GM23248 (cell line): ENCODE measurements at regions not wholly inside any gene's neighbourhood (a gene's known extent, or its start where the extent isn't known, plus 50 kb on each side); places are given as distances from the start of the nearest gene placed in this dataset.

Experiments used
- DNase-seq: peaks from one replicate; pipeline ENCODE4 v3.0.0-alpha.2; 2015
- H2AFZ ChIP-seq: fragments of 200-600 bp; sonication (generic); 2 replicates; pipeline ENCODE4 v1.6.1; 2016; ENCODE audit warnings: antibody characterized with exemption
- H3F3A ChIP-seq: fragments of 200-600 bp; sonication (generic); 2 replicates; pipeline ENCODE4 v1.6.1; 2016; ENCODE audit warnings: mild to moderate bottlenecking, antibody characterized with exemption, mixed run types; ENCODE audit not compliant: insufficient read depth
- H3K27ac ChIP-seq: fragments of 200-600 bp; sonication (generic); 2 replicates; pipeline ENCODE4 v1.5.1; 2016; ENCODE audit warnings: mild to moderate bottlenecking
- H3K27me3 ChIP-seq: fragments of 200-600 bp; sonication (generic); replicated peaks from 2 replicates; pipeline ENCODE4 v1.6.1; 2016; ENCODE audit warnings: mild to moderate bottlenecking; ENCODE audit not compliant: insufficient read depth
- H3K36me3 ChIP-seq: fragments of 200-600 bp; sonication (generic); 2 replicates; pipeline ENCODE4 v1.6.1; 2016; ENCODE audit warnings: low read depth, mild to moderate bottlenecking
- H3K4me1 ChIP-seq: fragments of 200-600 bp; sonication (generic); 2 replicates; pipeline ENCODE4 v1.6.1; 2016; ENCODE audit warnings: mild to moderate bottlenecking; ENCODE audit not compliant: insufficient read depth
- H3K4me2 ChIP-seq: fragments of 200-600 bp; sonication (generic); one replicate; pipeline ENCODE4 v1.6.1; 2016; ENCODE audit warnings: mild to moderate bottlenecking; ENCODE audit not compliant: unreplicated experiment
- H3K4me3 ChIP-seq: fragments of 200-600 bp; sonication (generic); 2 replicates; pipeline ENCODE4 v1.5.1; 2016; ENCODE audit warnings: mild to moderate bottlenecking
- H3K79me2 ChIP-seq: fragments of 200-600 bp; sonication (generic); 2 replicates; pipeline ENCODE4 v1.6.1; 2016; ENCODE audit warnings: mild to moderate bottlenecking; ENCODE audit not compliant: insufficient read depth
- H3K9ac ChIP-seq: fragments of 200-600 bp; sonication (generic); 2 replicates; pipeline ENCODE4 v1.6.1; 2016; ENCODE audit warnings: mild to moderate bottlenecking
- H3K9me2 ChIP-seq: fragments of 200-600 bp; sonication (generic); 2 replicates; pipeline ENCODE4 v1.6.1; 2016; ENCODE audit warnings: mixed run types, mild to moderate bottlenecking, moderate library complexity; ENCODE audit not compliant: insufficient read depth
- H3K9me3 ChIP-seq: fragments of 200-600 bp; sonication (generic); one replicate; pipeline ENCODE4 v1.6.1; 2017; ENCODE audit warnings: low read depth
- H4K20me1 ChIP-seq: fragments of 200-600 bp; sonication (generic); 2 replicates; pipeline ENCODE4 v1.6.0; 2016; ENCODE audit not compliant: insufficient read depth
- EZH2 ChIP-seq: fragments of 200-600 bp; sonication (generic); IDR thresholded peaks from 2 replicates; pipeline ENCODE4 v1.6.1; 2018; ENCODE audit warnings: antibody characterized with exemption, mild to moderate bottlenecking; ENCODE audit not compliant: insufficient read depth, poor library complexity, severe bottlenecking
- EZH2phosphoT487 ChIP-seq: fragments of 200-600 bp; sonication (generic); IDR thresholded peaks from 2 replicates; pipeline ENCODE4 v1.6.1; 2018; ENCODE audit warnings: antibody characterized with exemption, moderate library complexity, mild to moderate bottlenecking, low read depth; ENCODE audit not compliant: insufficient read depth
- WGBS, 2 experiments: methylation state at CpG; one replicate each; pipeline ENCODE4 v1.1.6; 2015 to 2017; ENCODE audit warnings: low lambda C conversion rate in 2 of 2, low coverage in 1 of 2; ENCODE audit errors: missing lambda C conversion rate in 2 of 2; 5-methylcytosine and 5-hydroxymethylcytosine counted together
- in situ Hi-C: fragments of 300-500 bp; cut with MboI; formaldehyde crosslinking; loops from 2 replicates; pipeline ENCODE4 v1.15.0; 2020

DNA sequence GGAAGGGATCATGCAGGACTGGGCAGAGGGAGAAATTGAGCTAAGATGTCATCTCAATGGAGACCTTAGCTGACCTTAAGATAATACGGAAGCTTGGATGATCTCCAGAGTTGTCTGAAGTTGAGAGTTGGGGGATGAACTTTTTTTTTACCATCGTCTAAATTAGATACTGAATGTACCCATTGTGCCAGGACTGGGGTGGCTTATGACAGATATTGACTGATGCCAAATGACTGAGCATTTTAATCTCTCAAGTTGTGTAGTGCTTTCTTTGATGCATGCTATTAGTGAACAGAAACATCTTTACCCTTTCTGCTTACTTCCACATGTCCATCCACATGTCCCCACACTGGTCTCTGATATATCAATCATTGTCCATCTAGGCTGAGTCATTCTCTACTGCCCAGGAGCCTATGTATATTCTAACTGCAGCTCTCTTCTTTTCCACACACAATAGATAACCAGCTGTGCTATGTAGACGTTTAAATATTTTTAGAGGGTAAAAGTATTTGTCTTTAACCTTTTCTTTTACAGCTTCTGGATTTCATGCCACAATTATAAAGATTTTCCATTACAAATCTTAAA is 60.2 kb upstream of the ZKSCAN2 start:
- H3K4me1 ChIP-seq, result no peaks in the 10 kb centered on the region
- in situ Hi-C loops, result no loop called here
- H3K27me3 ChIP-seq, result no peaks in the 10 kb centered on the region
- no peaks in the 10 kb centered on the region for H3K9me2 ChIP-seq
- H4K20me1 ChIP-seq, result no peaks in the 10 kb centered on the region
- H3K9me3 ChIP-seq, result no peaks in the 10 kb centered on the region
- no peak overlapping the region for H2AFZ ChIP-seq
- no peaks in the 10 kb centered on the region for H3K79me2 ChIP-seq
- H3K27ac ChIP-seq, result no peak overlapping the region
- H3K4me3 ChIP-seq, result no peak overlapping the region
- no peak overlapping the region for H3K9ac ChIP-seq
- H3K4me2 ChIP-seq, result no peak overlapping the region
- no peak for TF ChIP-seq EZH2
- TF ChIP-seq EZH2phosphoT487, result no peak
- DNase-seq, result no peak
- H3F3A ChIP-seq, result no peaks in the 10 kb centered on the region
- no peaks in the 10 kb centered on the region for H3K36me3 ChIP-seq
- 24 to 25% methylated on average over 3 of the region's 3 CpGs for WGBS, 2 experiments

DNA sequence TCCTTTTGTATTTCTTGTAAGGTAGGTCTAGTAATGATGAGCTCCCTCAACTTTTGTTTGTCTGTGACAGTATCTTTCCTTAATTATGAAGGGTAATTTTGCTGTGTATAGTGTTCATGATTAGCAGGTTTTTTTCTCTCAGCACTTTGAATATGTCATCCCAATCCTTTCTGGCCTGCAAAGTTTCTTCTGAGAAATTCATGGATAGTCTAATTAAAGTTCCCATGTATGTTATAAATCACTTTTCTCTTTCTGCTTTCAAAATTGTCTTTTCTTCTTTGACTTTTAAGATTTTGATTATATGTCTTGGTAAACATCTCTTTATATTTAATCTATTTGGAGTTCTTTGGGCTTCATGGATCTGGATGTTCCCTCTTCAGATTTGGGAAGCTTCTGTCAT is 54.3 kb upstream of the ZKSCAN2 start:
- H3K27me3 ChIP-seq, result no peaks in the 10 kb centered on the region
- H3K9ac ChIP-seq, result no peak overlapping the region
- H4K20me1 ChIP-seq, result no peaks in the 10 kb centered on the region
- no peak overlapping the region for H3K4me2 ChIP-seq
- H3F3A ChIP-seq, result no peaks in the 10 kb centered on the region
- peaks cover 2% of the 10 kb centered on the region for H3K9me3 ChIP-seq
- no peak overlapping the region for H3K27ac ChIP-seq
- DNase-seq, result no peak
- H3K4me1 ChIP-seq, result no peaks in the 10 kb centered on the region
- no peaks in the 10 kb centered on the region for H3K36me3 ChIP-seq
- H3K4me3 ChIP-seq, result no peak overlapping the region
- in situ Hi-C loops, result no loop called here
- TF ChIP-seq EZH2 (no peak), EZH2phosphoT487 (no peak)
- H3K79me2 ChIP-seq, result no peaks in the 10 kb centered on the region
- H3K9me2 ChIP-seq, result no peaks in the 10 kb centered on the region
- no peak overlapping the region for H2AFZ ChIP-seq

DNA sequence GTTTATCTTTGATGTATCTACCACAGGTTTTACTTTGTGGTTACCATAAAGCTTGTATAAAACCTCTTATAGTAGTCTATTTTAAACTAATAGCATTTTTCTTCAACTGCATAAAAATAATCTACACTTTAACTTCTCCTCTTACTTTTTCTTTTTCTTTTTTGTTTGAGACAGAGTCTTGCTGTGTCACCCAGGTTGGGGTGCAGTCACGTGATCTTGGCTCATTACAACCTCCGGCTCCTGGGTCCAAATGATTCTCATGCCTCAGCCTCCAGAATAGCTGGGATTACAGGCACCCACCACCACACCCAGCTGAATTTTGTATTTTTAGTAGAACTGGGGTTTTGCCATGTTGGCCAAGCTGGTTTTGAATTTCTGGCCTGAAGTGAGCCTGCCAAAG is 53.4 kb upstream of the ZKSCAN2 start:
- in situ Hi-C loops, result no loop called here
- Histone ChIP-seq H2AFZ (no peak overlapping the region), H3K9me2 (no peaks in the 10 kb centered on the region), H3K27me3 (no peaks in the 10 kb centered on the region), H3K9ac (no peak overlapping the region), H3K27ac (no peak overlapping the region), H3K4me2 (no peak overlapping the region), H3K4me1 (no peaks in the 10 kb centered on the region), H4K20me1 (no peaks in the 10 kb centered on the region), H3K9me3 (peaks cover 2% of the 10 kb centered on the region), H3K79me2 (no peaks in the 10 kb centered on the region), H3F3A (no peaks in the 10 kb centered on the region), H3K4me3 (no peak overlapping the region), H3K36me3 (no peaks in the 10 kb centered on the region)
- WGBS, 2 experiments, result 15 to 45% methylated on average over 2 of the region's 2 CpGs
- no peak for DNase-seq
- TF ChIP-seq EZH2phosphoT487 (no peak), EZH2 (no peak)
